GM12878 (cell line): ENCODE measurements at regions not wholly inside any gene's neighbourhood (a gene's known extent, or its start where the extent isn't known, plus 50 kb on each side); places are given as distances from the start of the nearest gene placed in this dataset.

Source experiments
- ASH2L ChIP-seq: fragments of 300-600, 200-600 bp; sonication (generic); IDR thresholded peaks from 2 replicates; pipeline ENCODE4 v1.6.1; 2017; ENCODE audit warnings: low read depth, mild to moderate bottlenecking, borderline replicate concordance
- CTCF ChIP-seq, 3 experiments: IDR thresholded peaks in 2 of 3; conservative IDR thresholded peaks in 1 of 3; 2 replicates each; pipeline ENCODE4 v1.5.1; 2011; ENCODE audit warnings: low read depth in 3 of 3, low read length in 3 of 3, mild to moderate bottlenecking in 3 of 3, control low read depth in 2 of 3, moderate library complexity in 2 of 3, inconsistent platforms in 1 of 3, mixed read lengths in 1 of 3; ENCODE audit not compliant: control insufficient read depth in 2 of 3, insufficient read depth in 1 of 3; ENCODE audit errors: extremely low read depth in 1 of 3
- LARP7 ChIP-seq: fragments of 450-650 bp; IDR thresholded peaks from 2 replicates; pipeline ENCODE4 v1.6.1; 2017; ENCODE audit warnings: mild to moderate bottlenecking
- MTA3 ChIP-seq: IDR thresholded peaks from 2 replicates; pipeline ENCODE4 v1.6.1; 2012; ENCODE audit warnings: low read length, inconsistent platforms, borderline replicate concordance
- POLR2A ChIP-seq: IDR thresholded peaks from 2 replicates; pipeline ENCODE4 v1.6.1; 2011; ENCODE audit warnings: low read depth, mild to moderate bottlenecking, low read length
- TAF1 ChIP-seq: IDR thresholded peaks from 2 replicates; pipeline ENCODE4 v1.6.1; 2011; ENCODE audit warnings: mild to moderate bottlenecking, low read depth, low read length, borderline replicate concordance

- no peak for TF ChIP-seq LARP7
- TF ChIP-seq TAF1 = no peak
- TF ChIP-seq CTCF (IDR thresholded peaks at IDR 0.05 in 2 of 3, conservative IDR thresholded peaks at IDR 0.05 in 1 of 3; ENCODE audit: control insufficient read depth in 2 of 3, extremely low read depth in 1 of 3, insufficient read depth in 1 of 3, low read depth in 3 of 3, low read length in 3 of 3) = no peak
- no peak for TF ChIP-seq ASH2L
- no peak for TF ChIP-seq MTA3
- no peak for TF ChIP-seq POLR2A
Observed at GRCh38 chr14:31990926-31991572, 86.1 kb upstream of the ARHGAP5 start.
